MM.1S (cell line): ENCODE measurements at regions not wholly inside any gene's neighbourhood (a gene's known extent, or its start where the extent isn't known, plus 50 kb on each side); places are given as distances from the start of the nearest gene placed in this dataset.
"Not testable (repeated sequence)": the region's sequence is repeated elsewhere in the genome, so short reads cannot be mapped to it uniquely, and the experiment has no call there.

ENCODE experiments used
- CTCF ChIP-seq: fragments of 300-600 bp; sonication (generic); IDR thresholded peaks from 2 replicates; pipeline ENCODE4 v1.5.1; 2016; ENCODE audit warnings: antibody characterized with exemption, low read length, mixed read lengths
- EZH2 ChIP-seq: fragments of 300-600 bp; sonication (generic); optimal IDR thresholded peaks from 2 replicates; pipeline ENCODE3; 2017; ENCODE audit warnings: low read depth, mild to moderate bottlenecking, antibody characterized with exemption, low read length, mixed read lengths
- EZH2phosphoT487 ChIP-seq: fragments of 300-600 bp; sonication (generic); IDR thresholded peaks from 2 replicates; pipeline ENCODE4 v1.6.1; 2018; ENCODE audit warnings: antibody characterized with exemption, low read length

GRCh38 chr1:99507446-99507845 lies 138.5 kb upstream of the PALMD start:
- TF ChIP-seq CTCF, EZH2phosphoT487, EZH2: not testable (repeated sequence)
